Natural killer cell treated with Interleukin-12 subunit alpha and Interleukin-12 subunit beta and Interleukin-15 and Interleukin-18, amount 100 ng/mL, for 72 hours (primary cell): ENCODE measurements at regions not wholly inside any gene's neighbourhood (a gene's known extent, or its start where the extent isn't known, plus 50 kb on each side); places are given as distances from the start of the nearest gene placed in this dataset.

Source experiments
- ATAC-seq, 2 donors: fragments of 150-1000 bp; cut with Tn5 transposase in 1 of 2; sonication (Bioruptor Pico), chemical (Tn5 transposase) in 1 of 2; 2 replicates each; pipeline ENCODE4 v1.10.0; 2021
- DNase-seq: peaks from one replicate; pipeline ENCODE4 v3.0.0; 2022; ENCODE audit warnings: low spot score
- H3K27ac Mint-ChIP-seq, 2 donors: 1 replicate in 1 of 2; 2 replicates in 1 of 2; pipeline ENCODE4 v1.8.0; 2022; ENCODE audit warnings: mixed read lengths in 2 of 2, mild to moderate bottlenecking in 1 of 2, moderate library complexity in 1 of 2
- H3K27me3 Mint-ChIP-seq, 2 donors: 1 replicate in 1 of 2; 2 replicates in 1 of 2; pipeline ENCODE4 v1.8.0; 2022; ENCODE audit warnings: mixed read lengths in 2 of 2
- H3K36me3 Mint-ChIP-seq: one replicate; pipeline ENCODE4 v1.8.0; 2022; ENCODE audit warnings: mixed read lengths
- H3K4me1 Mint-ChIP-seq, 2 donors: 1 replicate in 1 of 2; 2 replicates in 1 of 2; pipeline ENCODE4 v1.8.0; 2022; ENCODE audit warnings: low read depth in 2 of 2, mixed read lengths in 2 of 2, mild to moderate bottlenecking in 1 of 2
- H3K4me3 Mint-ChIP-seq: one replicate; pipeline ENCODE4 v1.8.0; 2022; ENCODE audit warnings: mixed read lengths
- H3K9me3 Mint-ChIP-seq: 2 replicates; pipeline ENCODE4 v1.8.0; 2022; ENCODE audit warnings: mixed read lengths

GRCh38 chr1:201748335-201748734 lies 80.6 kb upstream of the IPO9 start:
- Mint-ChIP-seq H3K36me3 (no peaks in the 10 kb centered on the region), H3K27ac (no peak overlapping the region), H3K27me3 (peaks cover 17 to 34% of the 10 kb centered on the region in 2 donors), H3K9me3 (no peaks in the 10 kb centered on the region), H3K4me1 (no peaks in the 10 kb centered on the region), H3K4me3 (no peak overlapping the region)
- ATAC-seq, result no peak
- no peak for DNase-seq

GRCh38 chr1:201749059-201749690 lies 79.8 kb upstream of the IPO9 start:
- no peaks in the 10 kb centered on the region for H3K9me3 Mint-ChIP-seq
- no peaks in the 10 kb centered on the region for H3K4me1 Mint-ChIP-seq
- no peak for ATAC-seq
- no peaks in the 10 kb centered on the region for H3K36me3 Mint-ChIP-seq
- H3K4me3 Mint-ChIP-seq, result no peak overlapping the region
- DNase-seq, result no peak
- H3K27ac Mint-ChIP-seq, result no peak overlapping the region
- H3K27me3 Mint-ChIP-seq, result peaks cover 17 to 33% of the 10 kb centered on the region in 2 donors

- Mint-ChIP-seq H3K4me1 (no peaks in the 10 kb centered on the region), H3K27ac (no peak overlapping the region), H3K27me3 (peaks cover 20 to 28% of the 10 kb centered on the region in 2 donors), H3K9me3 (no peaks in the 10 kb centered on the region), H3K4me3 (no peak overlapping the region), H3K36me3 (no peaks in the 10 kb centered on the region)
- DNase-seq (no peak), ATAC-seq (no peak)
Observed at GRCh38 chr1:201750120-201750519, 78.8 kb upstream of the IPO9 start.

- Mint-ChIP-seq H3K4me1 (no peaks in the 10 kb centered on the region), H3K36me3 (no peaks in the 10 kb centered on the region), H3K27ac (no peak overlapping the region), H3K27me3 (peaks cover 21 to 25% of the 10 kb centered on the region in 2 donors), H3K4me3 (no peak overlapping the region), H3K9me3 (no peaks in the 10 kb centered on the region)
- ATAC-seq, result no peak
- no peak for DNase-seq
Observed at GRCh38 chr1:201750934-201751333, 78.0 kb upstream of the IPO9 start.

- no peaks in the 10 kb centered on the region for H3K9me3 Mint-ChIP-seq
- H3K4me1 Mint-ChIP-seq, result no peaks in the 10 kb centered on the region
- no peak overlapping the region for H3K27ac Mint-ChIP-seq
- DNase-seq (no peak), ATAC-seq (no peak)
- H3K4me3 Mint-ChIP-seq, result no peak overlapping the region
- H3K27me3 Mint-ChIP-seq, result peaks cover 19 to 23% of the 10 kb centered on the region in 2 donors
- no peaks in the 10 kb centered on the region for H3K36me3 Mint-ChIP-seq
Observed at GRCh38 chr1:201751872-201752271, 77.1 kb upstream of the IPO9 start.

GRCh38 chr1:201752333-201752732 lies 76.6 kb upstream of the IPO9 start:
- no peaks in the 10 kb centered on the region for H3K36me3 Mint-ChIP-seq
- no peaks in the 10 kb centered on the region for H3K9me3 Mint-ChIP-seq
- H3K4me1 Mint-ChIP-seq, result no peaks in the 10 kb centered on the region
- no peak overlapping the region for H3K4me3 Mint-ChIP-seq
- ATAC-seq, result no peak
- peaks cover 23 to 27% of the 10 kb centered on the region in 2 donors for H3K27me3 Mint-ChIP-seq
- no peak overlapping the region for H3K27ac Mint-ChIP-seq
- no peak for DNase-seq

- Mint-ChIP-seq H3K4me3 (no peak overlapping the region), H3K27ac (no peak overlapping the region), H3K27me3 (peaks cover 24 to 30% of the 10 kb centered on the region in 2 donors), H3K9me3 (no peaks in the 10 kb centered on the region), H3K36me3 (no peaks in the 10 kb centered on the region), H3K4me1 (no peaks in the 10 kb centered on the region)
- ATAC-seq (no peak), DNase-seq (no peak)
Observed at GRCh38 chr1:201753492-201753891, 75.5 kb upstream of the IPO9 start.

GRCh38 chr1:201754353-201754752 lies 74.6 kb upstream of the IPO9 start:
- no peak for ATAC-seq

GRCh38 chr1:201755200-201755599 lies 73.8 kb upstream of the IPO9 start:
- Mint-ChIP-seq H3K4me1 (no peaks in the 10 kb centered on the region), H3K27ac (no peak overlapping the region), H3K27me3 (peaks cover 19 to 30% of the 10 kb centered on the region in 2 donors), H3K36me3 (no peaks in the 10 kb centered on the region), H3K4me3 (no peak overlapping the region), H3K9me3 (no peaks in the 10 kb centered on the region)
- DNase-seq, result no peak
- ATAC-seq, result no peak

More at GRCh38 chr1:201754353-201754752, 74.6 kb upstream of the IPO9 start:
- Mint-ChIP-seq H3K27ac (no peak overlapping the region), H3K9me3 (no peaks in the 10 kb centered on the region), H3K36me3 (no peaks in the 10 kb centered on the region), H3K4me1 (no peaks in the 10 kb centered on the region), H3K27me3 (peaks cover 22 to 30% of the 10 kb centered on the region in 2 donors), H3K4me3 (no peak overlapping the region)
- no peak for DNase-seq

GRCh38 chr1:201756406-201756805 lies 72.6 kb upstream of the IPO9 start:
- Mint-ChIP-seq H3K9me3 (no peaks in the 10 kb centered on the region), H3K4me1 (no peaks in the 10 kb centered on the region), H3K27ac (no peak overlapping the region), H3K4me3 (no peak overlapping the region), H3K36me3 (no peaks in the 10 kb centered on the region), H3K27me3 (peaks cover 19 to 39% of the 10 kb centered on the region in 2 donors)
- DNase-seq, result no peak
- ATAC-seq, result no peak

- ATAC-seq (no peak), DNase-seq (no peak)
- H3K9me3 Mint-ChIP-seq, result no peaks in the 10 kb centered on the region
- H3K27ac Mint-ChIP-seq, result no peak overlapping the region
- no peaks in the 10 kb centered on the region for H3K4me1 Mint-ChIP-seq
- H3K27me3 Mint-ChIP-seq, result peaks cover 17 to 34% of the 10 kb centered on the region in 2 donors
- no peak overlapping the region for H3K4me3 Mint-ChIP-seq
- H3K36me3 Mint-ChIP-seq, result no peaks in the 10 kb centered on the region
Observed at GRCh38 chr1:201758499-201759050, 70.4 kb upstream of the IPO9 start.

- Mint-ChIP-seq H3K27ac (no peak overlapping the region), H3K9me3 (no peaks in the 10 kb centered on the region), H3K36me3 (no peaks in the 10 kb centered on the region), H3K27me3 (peaks cover 15 to 32% of the 10 kb centered on the region in 2 donors), H3K4me1 (no peaks in the 10 kb centered on the region), H3K4me3 (no peak overlapping the region)
- ATAC-seq (no peak), DNase-seq (no peak)
Observed at GRCh38 chr1:201759194-201759815, 69.7 kb upstream of the IPO9 start.

- ATAC-seq (no peak), DNase-seq (no peak)
- no peaks in the 10 kb centered on the region for H3K9me3 Mint-ChIP-seq
- H3K27me3 Mint-ChIP-seq, result peaks cover 10 to 34% of the 10 kb centered on the region in 2 donors
- no peaks in the 10 kb centered on the region for H3K36me3 Mint-ChIP-seq
- no peak overlapping the region for H3K4me3 Mint-ChIP-seq
- H3K4me1 Mint-ChIP-seq, result no peaks in the 10 kb centered on the region
- H3K27ac Mint-ChIP-seq, result no peak overlapping the region
Observed at GRCh38 chr1:201760516-201760915, 68.4 kb upstream of the IPO9 start.

GRCh38 chr1:201761178-201761577 lies 67.8 kb upstream of the IPO9 start:
- no peaks in the 10 kb centered on the region for H3K4me1 Mint-ChIP-seq
- H3K36me3 Mint-ChIP-seq, result no peaks in the 10 kb centered on the region
- no peak overlapping the region for H3K27ac Mint-ChIP-seq
- no peaks in the 10 kb centered on the region for H3K9me3 Mint-ChIP-seq
- peaks cover 13 to 38% of the 10 kb centered on the region in 2 donors for H3K27me3 Mint-ChIP-seq
- H3K4me3 Mint-ChIP-seq, result no peak overlapping the region
- no peak for DNase-seq
- no peak for ATAC-seq
